ENCODE measurements at regions not wholly inside any gene's neighbourhood (a gene's known extent, or its start where the extent isn't known, plus 50 kb on each side); places are given as distances from the start of the nearest gene placed in this dataset.

DNA sequence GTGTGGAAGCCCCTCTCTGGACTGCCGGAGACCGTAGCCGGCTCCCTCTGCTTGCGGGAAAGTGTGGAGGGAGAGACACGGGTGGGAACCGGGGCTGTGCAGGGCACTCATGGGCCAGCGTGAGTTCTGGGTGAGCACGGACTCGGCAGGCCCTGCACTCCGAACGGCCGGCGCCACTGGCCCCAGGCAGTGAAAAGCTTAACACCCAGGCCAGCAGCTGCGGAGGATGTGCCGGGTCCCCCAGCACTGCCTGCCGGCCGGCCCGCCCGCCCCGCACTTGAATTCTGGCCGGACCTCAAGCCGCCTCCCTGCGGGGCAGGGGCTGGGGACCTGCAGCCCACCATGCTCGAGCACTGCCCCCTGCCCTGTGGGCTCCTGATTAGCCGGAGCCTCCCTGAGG is 147.0 kb downstream of the FGF9 start:
- FAIRE-seq (no peak), DNase-seq (ENCODE audit: low spot score) (no peak)

DNA sequence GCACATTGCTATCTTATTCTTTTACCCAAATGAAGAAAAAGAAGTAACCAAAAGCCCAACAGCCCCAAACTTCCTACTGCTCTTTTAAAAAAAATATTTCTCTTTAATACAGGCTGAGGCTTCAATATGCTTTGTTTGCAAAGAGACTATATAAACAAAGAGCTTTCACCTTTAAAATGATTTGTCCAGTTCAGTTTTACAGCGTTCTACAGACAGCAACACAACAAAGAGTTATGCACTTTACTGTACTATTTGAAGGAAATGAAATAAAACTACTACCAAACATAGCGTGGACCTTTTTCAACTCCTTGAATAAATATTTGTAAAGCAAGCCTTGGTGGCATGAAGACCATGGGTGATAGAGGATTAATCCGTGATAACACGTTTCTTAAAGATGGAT is 151.2 kb downstream of the FGF9 start:
- no peak for FAIRE-seq
- DNase-seq (ENCODE audit: low spot score): no peak

DNA sequence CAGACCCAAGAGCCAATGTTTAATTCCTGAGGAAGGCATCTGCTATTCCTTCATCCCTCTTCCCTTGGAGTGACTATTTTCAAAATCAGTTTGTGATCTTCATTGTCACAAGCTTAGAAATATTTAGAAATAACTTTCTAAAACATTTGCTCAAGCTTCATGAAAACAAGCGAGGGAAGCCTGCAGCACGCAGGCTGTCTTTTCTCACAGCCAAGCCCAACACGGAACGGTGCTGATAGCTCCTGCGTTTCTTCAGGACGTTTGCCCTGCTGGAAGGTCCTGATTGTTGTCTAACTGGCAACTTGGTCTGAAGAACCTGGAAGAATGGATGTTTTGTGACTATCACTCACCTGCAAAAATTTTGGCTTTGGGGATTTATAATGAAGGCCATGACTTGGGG is 152.5 kb downstream of the FGF9 start:
- FAIRE-seq: no peak
- DNase-seq (ENCODE audit: low spot score): no peak

DNA sequence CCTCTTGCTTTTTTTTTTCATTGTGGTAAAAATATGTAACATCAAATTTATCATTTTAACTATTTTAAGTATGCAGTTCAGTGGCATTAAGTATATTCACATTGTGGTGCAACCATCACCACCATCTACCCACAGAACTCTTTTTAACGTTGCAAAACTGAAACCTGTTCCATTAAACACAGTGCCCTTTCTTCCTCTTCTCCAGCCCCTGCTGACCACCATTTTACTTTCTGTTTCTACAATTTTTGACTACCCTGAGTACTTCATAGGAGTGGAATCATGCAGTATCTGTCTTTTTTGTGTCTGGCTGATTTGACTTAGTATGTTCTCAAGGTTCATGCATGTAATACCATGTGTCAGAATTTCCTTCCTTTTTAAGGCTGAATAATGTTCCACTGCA is 153.1 kb downstream of the FGF9 start:
- no peak for DNase-seq (ENCODE audit: low spot score)
- no peak for FAIRE-seq

DNA sequence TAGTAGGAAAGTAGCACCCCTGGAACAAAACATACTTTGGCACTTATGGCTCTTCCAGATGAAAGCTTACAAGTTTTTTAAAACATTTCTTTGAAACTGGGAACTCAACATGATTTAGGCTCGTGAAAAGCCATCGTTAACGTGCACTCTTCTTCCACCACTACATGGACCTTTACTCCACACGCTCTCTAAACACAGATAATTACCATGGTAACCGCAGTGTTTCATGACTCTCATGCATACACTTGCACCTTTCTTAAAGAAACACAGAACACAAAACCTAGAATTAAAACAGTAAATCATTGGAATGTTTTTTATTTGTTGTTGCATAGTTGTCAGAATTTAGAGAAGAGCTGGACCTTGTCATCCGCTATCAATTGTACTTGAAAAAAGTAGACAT is 154.3 kb downstream of the FGF9 start:
- no peak for DNase-seq (ENCODE audit: low spot score)
- no peak for FAIRE-seq

DNA sequence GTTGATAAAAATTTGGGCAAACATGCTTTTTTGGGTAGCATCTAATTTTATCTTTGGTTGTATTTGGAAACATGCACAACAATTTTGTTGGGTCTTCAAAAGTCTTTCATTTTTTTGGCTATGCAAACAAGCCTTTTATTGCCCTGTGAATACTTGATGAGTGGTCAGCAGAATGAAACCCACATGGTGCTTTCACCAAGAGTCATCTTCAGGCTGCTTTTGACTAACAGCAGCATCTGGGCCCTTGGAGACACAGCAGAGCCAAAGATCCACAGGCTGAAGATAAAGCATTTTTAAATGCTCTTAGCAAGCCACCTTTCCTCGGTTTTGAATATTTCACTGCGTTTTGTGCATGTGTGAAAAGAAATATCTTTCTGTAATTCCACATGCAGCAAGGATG is 154.9 kb downstream of the FGF9 start:
- no peak for FAIRE-seq
- no peak for DNase-seq (ENCODE audit: low spot score)

DNA sequence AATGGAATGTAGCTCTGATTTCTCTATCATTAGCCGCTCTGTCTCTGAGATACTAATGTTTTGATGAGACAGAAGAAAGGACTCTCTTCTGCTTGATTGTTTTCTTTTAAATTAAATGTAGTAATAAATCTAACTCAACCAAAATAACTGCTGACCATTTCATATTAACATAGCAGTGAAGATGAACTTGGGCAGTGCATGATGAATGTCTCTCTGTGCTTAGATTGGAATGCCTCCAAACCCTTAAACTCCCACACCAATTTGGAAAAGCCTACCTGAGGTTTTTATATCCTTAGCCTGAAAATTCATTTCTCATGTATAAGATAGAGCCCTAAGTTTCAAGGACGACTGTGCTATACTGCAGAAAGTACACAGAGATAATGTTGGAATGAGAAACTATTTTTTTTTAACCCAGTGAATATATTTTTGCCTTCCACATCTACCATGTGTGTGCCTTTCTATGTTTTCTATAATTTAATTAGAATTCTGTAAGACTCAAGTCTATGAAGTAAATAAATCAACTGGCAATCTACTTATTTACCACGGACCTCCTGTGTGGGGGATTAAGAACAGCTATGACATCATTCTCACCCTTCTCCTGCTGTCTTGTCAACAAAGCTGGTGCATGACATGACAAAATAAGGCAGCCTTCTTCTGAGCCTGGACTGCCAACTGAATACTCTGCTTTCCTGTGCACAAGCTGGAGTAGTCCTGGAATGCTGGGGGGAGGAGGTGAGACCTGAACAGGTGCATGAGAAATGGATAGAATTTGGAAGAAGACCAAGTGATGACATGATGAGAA is 155.5 kb downstream of the FGF9 start:
- FAIRE-seq: no peak
- no peak for DNase-seq (ENCODE audit: low spot score)

DNA sequence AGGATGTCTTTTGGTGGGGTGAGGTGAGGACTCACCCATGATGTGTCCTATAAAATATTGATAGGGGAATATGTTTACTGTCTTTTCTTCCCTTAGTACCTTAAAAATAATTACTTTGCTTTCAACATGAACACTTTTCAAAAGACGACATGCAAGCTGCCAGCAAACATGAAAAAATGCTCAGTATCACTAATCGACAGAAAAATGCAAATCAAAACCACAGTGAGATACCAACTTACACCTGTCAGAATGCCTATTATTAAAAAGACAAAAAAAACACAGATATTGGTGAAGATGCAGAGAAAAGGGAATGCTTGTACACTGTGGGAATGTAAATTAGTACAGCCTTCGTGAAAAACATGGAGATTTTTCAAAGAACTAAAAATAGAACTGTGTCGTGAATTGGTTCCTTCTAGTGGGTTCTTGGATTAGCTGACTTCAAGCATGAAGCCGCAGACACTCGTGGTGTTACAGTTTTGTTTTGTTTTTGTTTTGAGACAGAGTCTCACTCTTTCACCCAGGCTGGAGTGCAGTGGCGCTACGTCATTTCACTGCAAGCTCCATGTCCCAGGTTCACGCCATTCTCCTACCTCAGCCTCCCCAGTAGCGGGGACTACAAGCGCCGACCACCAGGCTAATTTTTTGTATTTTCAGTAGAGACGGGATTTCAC is 160.9 kb downstream of the FGF9 start:
- no peak for FAIRE-seq

DNA sequence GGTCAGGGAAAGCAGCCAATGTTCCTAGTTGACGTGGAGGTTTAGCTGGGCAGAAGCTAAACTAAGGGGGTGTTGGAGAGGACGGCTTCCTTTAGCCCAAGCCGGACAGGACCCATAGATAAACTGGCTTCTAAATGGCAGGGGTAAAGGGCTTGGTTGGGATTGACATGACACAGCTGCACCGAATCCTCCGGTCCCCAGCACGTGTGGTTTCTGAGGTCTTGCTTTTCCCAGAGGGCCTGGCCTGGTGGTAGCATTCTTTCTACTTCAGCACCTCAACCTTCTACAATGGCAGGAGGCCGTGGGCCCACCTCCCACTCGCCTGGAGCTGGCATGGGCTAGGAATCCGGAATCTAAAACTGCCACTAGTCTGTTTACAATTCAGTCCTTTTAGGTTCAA is 163.0 kb downstream of the FGF9 start:
- no peak for DNase-seq (ENCODE audit: low spot score)
- no peak for FAIRE-seq

More for the DNA sequence above, 160.9 kb downstream of the FGF9 start:
- DNase-seq (ENCODE audit: low spot score): no peak

DNA sequence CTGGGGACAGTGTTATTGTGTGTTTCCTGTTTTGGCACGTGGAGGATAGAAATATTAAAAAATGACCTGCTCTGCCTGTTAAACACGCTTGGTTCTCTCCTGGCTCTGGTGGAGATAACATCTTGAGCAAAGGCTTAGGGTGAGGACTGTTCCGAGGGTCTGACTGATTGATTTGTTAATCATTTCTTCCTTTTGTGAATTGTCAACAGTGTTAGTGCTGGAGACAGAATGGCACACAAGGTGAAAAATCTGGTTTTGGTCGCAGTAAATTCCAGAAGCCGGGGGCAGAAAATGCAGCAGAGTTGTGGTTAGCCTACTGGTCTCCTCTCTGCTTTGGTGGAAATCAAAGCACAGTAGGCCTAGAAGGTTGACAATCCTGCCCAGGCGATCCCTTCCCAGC is 163.6 kb downstream of the FGF9 start:
- DNase-seq (ENCODE audit: low spot score) (no peak), FAIRE-seq (no peak)

DNA sequence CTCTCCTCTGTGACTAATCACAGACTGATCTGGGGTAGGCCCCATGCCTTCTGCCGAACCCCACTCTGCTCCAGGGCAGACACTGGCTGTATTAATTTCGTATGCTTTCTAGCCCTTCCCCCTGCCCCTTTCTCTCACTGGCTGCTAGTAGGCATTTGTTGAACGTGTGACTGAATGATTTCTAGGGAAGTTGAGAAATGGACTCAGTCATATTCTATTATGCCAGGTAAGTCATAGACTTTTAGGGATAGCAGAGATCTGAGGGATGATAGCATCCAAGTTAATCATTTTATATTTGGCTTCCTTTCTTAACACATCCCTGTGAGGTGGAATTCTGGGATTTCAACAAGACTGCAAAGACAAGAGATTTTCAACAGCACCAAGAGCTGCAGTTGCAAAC is 166.4 kb downstream of the FGF9 start:
- FAIRE-seq: no peak

DNA sequence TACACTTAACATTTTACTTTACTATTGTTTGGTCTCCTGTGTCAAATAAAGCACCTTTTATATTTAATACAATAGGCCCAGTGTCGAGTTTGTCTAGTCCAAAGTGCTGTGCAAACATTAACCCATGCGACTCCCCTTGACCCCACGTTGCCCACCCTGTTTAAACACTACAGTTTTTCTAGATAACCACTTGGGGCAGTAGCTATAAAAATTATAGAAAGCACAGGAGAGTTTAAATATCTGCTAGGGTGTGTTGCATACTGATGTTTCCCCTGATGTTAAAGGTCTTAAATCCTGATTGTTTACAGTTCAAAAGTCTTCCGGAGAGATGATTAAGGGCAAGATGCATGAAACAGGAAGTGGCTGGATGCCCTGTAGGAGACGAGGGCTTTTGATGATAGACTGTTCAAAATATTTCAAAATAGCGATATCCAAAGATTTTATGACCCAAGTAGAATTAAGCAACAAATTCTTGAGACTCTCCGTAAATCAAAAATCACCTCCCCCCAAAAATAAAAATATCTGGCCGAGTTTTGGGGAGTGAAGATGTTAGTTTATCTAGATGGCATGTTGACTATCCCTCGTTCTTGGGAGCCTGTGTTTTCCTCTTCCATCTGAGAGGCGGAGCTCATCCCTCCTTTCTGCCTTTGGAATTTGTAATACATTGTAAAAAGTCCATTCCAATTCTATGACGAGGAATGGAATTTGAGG is 167.1 kb downstream of the FGF9 start:
- DNase-seq (ENCODE audit: low spot score) (no peak), FAIRE-seq (no peak)

More for the DNA sequence above, 166.4 kb downstream of the FGF9 start:
- no peak for DNase-seq (ENCODE audit: low spot score)

DNA sequence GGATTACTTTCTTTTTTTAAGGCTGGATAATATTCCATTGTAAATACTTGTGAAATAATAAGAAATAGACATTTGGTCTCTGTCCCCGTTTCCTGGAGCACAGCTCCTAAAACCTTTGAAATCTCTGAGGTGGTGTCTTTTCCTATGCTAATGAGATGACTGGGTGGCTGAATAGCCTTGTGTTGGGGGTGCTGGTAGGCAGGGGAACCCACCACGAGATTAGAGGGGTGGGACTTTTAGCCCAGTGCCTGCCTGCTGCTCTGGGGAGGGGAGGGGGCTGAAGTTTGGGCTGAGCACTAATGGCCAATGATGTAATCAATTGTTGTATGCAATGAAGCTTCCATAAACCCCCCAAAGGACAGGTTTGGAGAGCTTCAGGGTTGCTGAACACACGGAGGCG is 175.7 kb downstream of the FGF9 start:
- no peak for DNase-seq (ENCODE audit: low spot score)
- no peak for FAIRE-seq

DNA sequence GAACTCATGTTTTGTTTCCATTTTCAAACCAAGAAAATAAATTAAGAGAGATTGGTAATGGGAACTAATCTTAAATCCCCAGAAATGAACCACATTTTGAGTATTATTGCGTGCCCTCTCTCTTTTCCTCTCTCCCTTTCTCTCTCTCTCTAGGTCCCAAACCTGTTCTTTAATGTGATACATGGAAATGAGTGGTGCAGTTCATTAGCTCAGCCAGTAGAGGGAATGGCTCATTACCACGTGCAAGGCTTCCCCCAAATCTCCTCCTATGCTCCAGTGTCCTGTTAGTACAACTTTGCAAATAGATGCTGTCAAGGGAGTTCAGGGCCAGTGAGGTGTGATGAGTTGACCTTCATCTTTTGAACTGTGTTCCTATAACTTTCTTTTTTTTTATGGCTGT is 178.4 kb downstream of the FGF9 start:
- peak; percentile 10 for DNase-seq (ENCODE audit: low spot score)
- no peak for FAIRE-seq

DNA sequence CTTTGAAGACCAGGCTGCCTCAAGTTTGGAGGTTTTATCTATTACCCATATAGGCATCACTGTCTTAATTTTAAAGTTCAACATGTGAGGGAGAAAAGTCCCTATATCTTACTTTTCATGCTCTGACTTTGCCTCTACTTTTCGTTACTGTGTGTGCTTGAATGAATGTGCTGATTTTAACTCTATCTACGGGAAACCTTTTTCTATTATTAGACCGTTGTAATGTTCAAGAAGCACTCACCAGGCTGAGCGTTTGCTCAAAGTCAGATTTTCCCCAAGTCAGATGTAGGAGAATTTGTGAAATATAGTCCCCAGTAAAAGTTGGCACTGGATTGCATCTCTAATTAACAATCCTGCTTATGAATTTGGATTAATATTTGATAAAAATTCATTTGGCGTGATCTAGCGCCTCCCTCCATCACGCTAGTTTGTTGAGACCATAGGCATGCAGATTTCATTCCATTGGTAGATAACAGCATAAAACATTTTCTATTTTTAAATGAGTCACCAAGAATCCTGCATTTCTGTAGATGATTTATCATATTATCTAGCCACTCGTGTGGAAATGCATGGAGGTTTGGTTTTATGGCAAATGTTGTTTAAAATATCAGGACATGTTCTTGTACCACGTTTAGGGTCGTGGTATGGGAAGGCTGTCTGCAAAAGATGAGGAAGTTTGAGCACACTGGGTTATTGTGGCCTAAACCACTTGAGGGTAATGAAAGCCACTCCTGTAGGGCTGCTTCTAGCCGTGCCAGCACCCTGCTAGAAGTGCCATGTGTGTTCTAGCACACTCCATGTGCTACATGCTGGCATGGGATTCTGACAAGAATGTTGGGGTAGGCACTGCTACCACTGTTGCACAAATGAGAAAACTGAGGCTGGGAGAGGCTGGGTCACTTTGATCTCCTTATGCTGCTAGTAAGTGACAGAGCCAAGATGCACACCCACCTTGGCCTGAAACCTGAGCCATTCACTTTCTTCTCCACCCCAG is 179.4 kb downstream of the FGF9 start:
- no peak for DNase-seq (ENCODE audit: low spot score)
- no peak for FAIRE-seq

DNA sequence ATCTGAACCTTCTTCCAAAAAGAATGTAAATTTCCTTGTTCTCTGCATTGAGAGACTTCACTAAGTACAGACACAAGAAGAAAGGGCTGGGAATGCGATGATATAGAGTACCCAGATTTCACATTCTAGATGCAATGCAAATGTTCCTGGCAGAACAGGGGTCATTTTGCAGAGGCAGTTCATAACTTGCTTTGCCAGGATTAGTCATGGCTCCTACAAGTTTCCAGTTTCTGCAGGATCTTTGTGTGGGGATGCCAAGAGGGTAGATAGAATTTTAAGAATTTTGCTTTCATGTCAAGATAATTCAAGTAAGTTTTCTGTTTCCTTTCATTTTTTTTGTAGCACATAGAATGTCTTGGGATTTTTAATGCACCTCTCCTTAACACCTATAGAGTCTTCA is 181.2 kb downstream of the FGF9 start:
- DNase-seq (ENCODE audit: low spot score) (no peak), FAIRE-seq (no peak)

DNA sequence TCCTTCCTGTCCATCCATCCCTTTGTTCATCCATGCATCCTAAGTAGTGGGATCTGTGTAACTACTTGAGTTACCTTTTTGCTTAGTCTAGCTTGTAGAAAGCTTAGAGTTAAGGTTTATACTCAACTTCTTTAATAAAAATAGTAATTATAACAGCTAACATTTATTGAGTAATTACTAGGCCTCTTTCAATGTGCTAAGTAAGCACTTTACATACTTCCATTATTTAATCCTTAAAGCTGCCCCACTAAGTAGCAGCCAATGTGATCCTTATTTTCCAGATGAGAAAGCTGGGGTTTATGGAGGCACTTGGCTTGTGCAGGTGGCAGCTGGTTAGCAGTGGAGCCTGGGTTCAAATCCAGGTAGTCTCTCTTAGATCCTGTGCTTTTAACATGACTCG is 182.9 kb downstream of the FGF9 start:
- DNase-seq (ENCODE audit: low spot score) (no peak), FAIRE-seq (no peak)

DNA sequence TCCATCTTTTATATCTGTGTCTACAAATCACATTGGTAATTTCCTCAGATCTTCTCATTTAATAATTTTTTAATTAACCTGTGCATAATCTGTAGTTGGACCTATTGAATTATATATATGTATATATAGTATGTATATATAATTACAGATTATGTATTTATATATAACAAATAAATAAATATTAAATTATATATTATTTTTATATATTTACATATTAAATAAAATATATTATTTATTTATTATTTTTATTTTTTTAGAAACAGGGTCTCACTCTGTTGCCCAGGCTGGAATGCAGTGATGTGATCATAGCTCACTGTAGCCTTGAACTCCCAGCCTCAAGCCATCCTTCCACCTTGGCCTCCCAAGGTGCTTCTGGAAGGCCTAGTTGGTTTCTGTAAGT is 197.9 kb downstream of the FGF9 start:
- no peak for DNase-seq (ENCODE audit: low spot score)
- peak; percentile 65 for FAIRE-seq

DNA sequence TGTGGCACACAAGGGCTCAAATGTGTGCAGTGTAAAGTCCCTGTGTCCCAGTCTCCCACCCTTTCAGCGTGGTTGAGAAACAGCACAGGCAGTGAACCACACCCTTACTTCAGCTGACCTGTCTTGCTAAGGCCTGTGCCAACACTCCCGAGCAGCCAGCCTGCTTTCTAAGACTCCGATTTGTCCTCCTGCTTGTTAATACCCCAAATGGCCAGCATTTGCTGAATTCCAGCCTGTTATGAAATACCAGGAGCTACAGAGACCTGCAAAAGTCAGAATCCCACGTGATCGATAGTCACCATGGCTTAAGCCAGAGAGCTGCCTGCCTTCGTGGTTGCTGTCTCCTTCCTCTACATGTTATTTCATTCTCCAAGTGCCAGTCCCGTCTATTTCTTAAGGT is 200.5 kb downstream of the FGF9 start:
- FAIRE-seq: no peak
- no peak for DNase-seq (ENCODE audit: low spot score)

DNA sequence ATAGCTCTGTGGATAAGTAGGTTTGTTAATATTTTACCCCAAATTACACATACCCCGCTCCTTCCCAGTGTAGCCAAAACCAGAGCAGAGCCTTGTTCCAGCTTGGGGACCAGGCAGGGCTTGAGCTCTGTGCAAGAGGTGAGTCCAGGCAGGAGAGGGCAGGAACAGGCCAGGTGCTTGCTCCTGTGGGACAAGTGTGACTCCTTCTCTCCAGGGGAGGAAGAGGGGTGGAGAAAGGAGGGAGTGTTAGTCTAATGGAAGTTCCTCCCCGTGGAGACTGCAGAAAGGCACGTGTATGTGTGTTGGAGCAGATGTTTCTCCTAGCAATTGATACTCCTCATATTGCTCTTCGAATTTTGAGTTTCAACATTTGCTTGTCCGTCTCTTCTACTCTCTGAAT is 201.0 kb downstream of the FGF9 start:
- no peak for DNase-seq (ENCODE audit: low spot score)
- FAIRE-seq: no peak

DNA sequence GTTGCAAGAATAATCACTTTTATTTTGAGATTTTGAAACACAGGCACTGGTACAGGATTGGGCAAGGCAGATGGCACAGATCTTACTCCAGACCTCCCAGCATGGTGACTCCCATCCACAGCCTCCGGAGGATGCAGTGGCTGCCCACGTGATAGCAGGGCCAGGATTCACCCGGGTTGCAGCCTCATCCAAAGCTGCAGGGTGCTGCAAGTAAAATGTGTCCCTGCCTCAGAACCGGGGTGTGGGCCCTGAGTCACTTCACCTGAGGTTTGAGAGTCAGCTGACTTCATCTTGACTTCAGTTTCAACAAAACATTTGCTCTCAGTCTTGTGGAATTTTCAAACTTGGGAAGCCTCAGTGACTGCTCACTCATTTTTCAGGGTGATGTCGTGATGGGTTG is 201.9 kb downstream of the FGF9 start:
- FAIRE-seq (no peak), DNase-seq (ENCODE audit: low spot score) (no peak)
